ENCODE measurements at regions not wholly inside any gene's neighbourhood (a gene's known extent, or its start where the extent isn't known, plus 50 kb on each side); places are given as distances from the start of the nearest gene placed in this dataset.

GRCh38 chr1:177476676-177477075 is 305.9 kb downstream of the BRINP2 start:
- H3K79me2 ChIP-seq (ENCODE audit: insufficient read depth, low read length) = no peaks in the 10 kb centered on the region
- H2AFZ ChIP-seq (ENCODE audit: low read depth, low read length, severe bottlenecking) = no peak overlapping the region

GRCh38 chr1:177472567-177472966 is 301.8 kb downstream of the BRINP2 start:
- Histone ChIP-seq H3K4me3 (ENCODE audit: insufficient read depth, low read length, poor library complexity, severe bottlenecking) (no peak overlapping the region), H3K9me2 (replicated peaks; ENCODE audit: insufficient read depth, low read length) (no peaks in the 10 kb centered on the region)

More at GRCh38 chr1:177476676-177477075, 305.9 kb downstream of the BRINP2 start:
- Histone ChIP-seq H3F3A (ENCODE audit: insufficient read depth) (no peaks in the 10 kb centered on the region), H3K36me3 (ENCODE audit: low read length) (no peaks in the 10 kb centered on the region), H3K4me2 (ENCODE audit: low read depth, low read length, poor library complexity, severe bottlenecking) (no peak overlapping the region), H4K20me1 (ENCODE audit: low read depth, low read length) (no peaks in the 10 kb centered on the region), H3K9me3 (ENCODE audit: insufficient read depth, low read length) (no peaks in the 10 kb centered on the region), H3K9ac (ENCODE audit: low read length) (no peak overlapping the region), H3K4me3 (ENCODE audit: insufficient read depth, low read length, poor library complexity, severe bottlenecking) (no peak overlapping the region), H3K9me2 (replicated peaks; ENCODE audit: insufficient read depth, low read length) (no peaks in the 10 kb centered on the region), H3K27ac (ENCODE audit: low read depth, low read length) (no peak overlapping the region), H3K27me3 (ENCODE audit: low read length) (no peaks in the 10 kb centered on the region)
- no peak for TF ChIP-seq CTCF (IDR thresholded peaks at IDR 0.05; ENCODE audit: insufficient read depth, low read length, poor library complexity, severe bottlenecking)
- TF ChIP-seq EZH2phosphoT487 (conservative IDR thresholded peaks at IDR 0.05; ENCODE audit: low read length) = no peak

GRCh38 chr1:177471244-177471643 is 300.5 kb downstream of the BRINP2 start:
- Histone ChIP-seq H3K27me3 (ENCODE audit: low read length) (no peaks in the 10 kb centered on the region), H3K9me3 (ENCODE audit: insufficient read depth, low read length) (no peaks in the 10 kb centered on the region), H3K4me3 (ENCODE audit: insufficient read depth, low read length, poor library complexity, severe bottlenecking) (no peak overlapping the region), H3K36me3 (ENCODE audit: low read length) (no peaks in the 10 kb centered on the region), H2AFZ (ENCODE audit: low read depth, low read length, severe bottlenecking) (no peak overlapping the region), H4K20me1 (ENCODE audit: low read depth, low read length) (no peaks in the 10 kb centered on the region), H3K27ac (ENCODE audit: low read depth, low read length) (no peak overlapping the region), H3K9ac (ENCODE audit: low read length) (no peak overlapping the region), H3K4me2 (ENCODE audit: low read depth, low read length, poor library complexity, severe bottlenecking) (no peak overlapping the region), H3F3A (ENCODE audit: insufficient read depth) (no peaks in the 10 kb centered on the region), H3K9me2 (replicated peaks; ENCODE audit: insufficient read depth, low read length) (no peaks in the 10 kb centered on the region), H3K79me2 (ENCODE audit: insufficient read depth, low read length) (no peaks in the 10 kb centered on the region)
- no peak for TF ChIP-seq CTCF (IDR thresholded peaks at IDR 0.05; ENCODE audit: insufficient read depth, low read length, poor library complexity, severe bottlenecking)
- no peak for TF ChIP-seq EZH2phosphoT487 (conservative IDR thresholded peaks at IDR 0.05; ENCODE audit: low read length)

More at GRCh38 chr1:177472567-177472966, 301.8 kb downstream of the BRINP2 start:
- no peaks in the 10 kb centered on the region for H3K79me2 ChIP-seq (ENCODE audit: insufficient read depth, low read length)
- no peak overlapping the region for H3K4me2 ChIP-seq (ENCODE audit: low read depth, low read length, poor library complexity, severe bottlenecking)
- H3K36me3 ChIP-seq (ENCODE audit: low read length) = no peaks in the 10 kb centered on the region
- H3F3A ChIP-seq (ENCODE audit: insufficient read depth) = no peaks in the 10 kb centered on the region
- H2AFZ ChIP-seq (ENCODE audit: low read depth, low read length, severe bottlenecking) = no peak overlapping the region
- no peak for TF ChIP-seq EZH2phosphoT487 (conservative IDR thresholded peaks at IDR 0.05; ENCODE audit: low read length)
- no peak for TF ChIP-seq CTCF (IDR thresholded peaks at IDR 0.05; ENCODE audit: insufficient read depth, low read length, poor library complexity, severe bottlenecking)
- H3K27me3 ChIP-seq (ENCODE audit: low read length) = no peaks in the 10 kb centered on the region
- H3K9ac ChIP-seq (ENCODE audit: low read length) = no peak overlapping the region
- H3K27ac ChIP-seq (ENCODE audit: low read depth, low read length) = no peak overlapping the region
- H3K9me3 ChIP-seq (ENCODE audit: insufficient read depth, low read length) = no peaks in the 10 kb centered on the region
- no peaks in the 10 kb centered on the region for H4K20me1 ChIP-seq (ENCODE audit: low read depth, low read length)

Measured in SU-DHL-6 (cell line).